Neural crest cell (in vitro differentiated cells): ENCODE measurements at regions not wholly inside any gene's neighbourhood (a gene's known extent, or its start where the extent isn't known, plus 50 kb on each side); places are given as distances from the start of the nearest gene placed in this dataset.
A peak's percentile ranks its signal among the peaks of the same experiment; 100 is the strongest.

Source experiments
- DNase-seq: peaks from one replicate; pipeline ENCODE4 v3.0.0; 2021; ENCODE audit warnings: low read depth, mixed read lengths, low spot score
- H3K27ac Mint-ChIP-seq: one replicate; pipeline ENCODE4 v1.8.0; 2021; ENCODE audit warnings: mild to moderate bottlenecking, mixed read lengths; ENCODE audit not compliant: unreplicated experiment
- H3K27me3 Mint-ChIP-seq: 2 replicates; pipeline ENCODE4 v1.8.0; 2021; ENCODE audit warnings: low read depth, mild to moderate bottlenecking, mixed read lengths
- H3K36me3 Mint-ChIP-seq: 2 replicates; pipeline ENCODE4 v1.8.0; 2021; ENCODE audit warnings: low read depth, mild to moderate bottlenecking, mixed read lengths
- H3K4me1 Mint-ChIP-seq: 2 replicates; pipeline ENCODE4 v1.8.0; 2021; ENCODE audit warnings: mixed read lengths
- H3K4me3 Mint-ChIP-seq: one replicate; pipeline ENCODE4 v1.8.0; 2021; ENCODE audit warnings: mild to moderate bottlenecking, mixed read lengths
- H3K9me3 Mint-ChIP-seq: 2 replicates; pipeline ENCODE4 v1.8.0; 2021; ENCODE audit warnings: mixed read lengths
- TF ChIP-seq, protein P1 (sequence below): fragments of 200-600 bp; sonication (generic); conservative IDR thresholded peaks from 2 replicates; pipeline ENCODE4 v1.5.0; 2021; ENCODE audit warnings: antibody characterized with exemption, mild to moderate bottlenecking

DNA sequence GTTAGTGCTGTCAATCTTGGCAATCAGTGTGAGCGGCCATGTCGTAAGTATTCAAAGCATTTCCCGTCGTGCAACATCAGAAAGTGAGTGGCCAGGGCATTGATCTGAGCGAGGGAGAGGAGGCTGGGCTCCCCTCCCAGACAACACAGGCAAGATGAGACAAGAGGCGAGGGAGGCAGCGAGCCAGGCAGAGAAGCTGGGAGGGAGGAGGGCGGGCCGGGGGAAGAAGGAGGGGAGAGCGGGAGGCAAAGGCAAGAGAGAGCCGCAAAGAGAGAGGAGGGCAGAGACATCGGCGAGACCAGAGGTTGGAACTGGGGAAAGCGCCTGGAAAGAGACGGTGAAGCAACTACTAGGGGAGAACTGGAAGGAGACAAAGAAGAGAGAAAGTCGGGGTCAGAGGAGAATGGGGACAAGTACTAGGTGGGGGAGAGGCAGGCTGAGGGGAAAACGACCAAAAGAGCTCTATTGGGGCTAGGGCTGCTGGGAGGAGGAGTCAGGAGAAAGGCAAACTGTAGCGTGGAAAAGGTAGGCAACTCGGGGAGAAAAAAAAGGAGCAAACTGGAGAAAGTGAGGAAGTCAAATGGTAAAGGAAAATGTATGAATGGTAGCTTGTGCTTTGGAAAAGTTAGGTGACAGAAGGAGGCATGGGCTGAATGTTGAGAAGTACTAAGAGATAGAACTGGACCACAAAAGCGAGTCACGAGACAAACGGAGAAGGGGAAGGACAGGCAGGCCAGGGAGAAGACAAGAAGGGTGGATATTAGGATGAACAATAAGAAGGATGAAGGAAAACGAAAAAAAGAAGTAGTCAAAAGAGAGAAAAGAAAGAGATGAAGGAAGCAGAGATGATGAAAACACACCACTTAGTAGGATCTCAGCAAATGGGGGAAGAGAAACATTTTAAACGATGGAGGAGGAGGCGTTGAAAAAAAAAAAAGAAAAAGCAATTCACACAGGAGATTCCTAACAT is 130.5 kb upstream of the C11orf58 start:
- H3K27me3 Mint-ChIP-seq = peaks cover 13% of the 10 kb centered on the region
- H3K4me1 Mint-ChIP-seq = peaks cover 39% of the 10 kb centered on the region
- TF ChIP-seq, protein P1, sequence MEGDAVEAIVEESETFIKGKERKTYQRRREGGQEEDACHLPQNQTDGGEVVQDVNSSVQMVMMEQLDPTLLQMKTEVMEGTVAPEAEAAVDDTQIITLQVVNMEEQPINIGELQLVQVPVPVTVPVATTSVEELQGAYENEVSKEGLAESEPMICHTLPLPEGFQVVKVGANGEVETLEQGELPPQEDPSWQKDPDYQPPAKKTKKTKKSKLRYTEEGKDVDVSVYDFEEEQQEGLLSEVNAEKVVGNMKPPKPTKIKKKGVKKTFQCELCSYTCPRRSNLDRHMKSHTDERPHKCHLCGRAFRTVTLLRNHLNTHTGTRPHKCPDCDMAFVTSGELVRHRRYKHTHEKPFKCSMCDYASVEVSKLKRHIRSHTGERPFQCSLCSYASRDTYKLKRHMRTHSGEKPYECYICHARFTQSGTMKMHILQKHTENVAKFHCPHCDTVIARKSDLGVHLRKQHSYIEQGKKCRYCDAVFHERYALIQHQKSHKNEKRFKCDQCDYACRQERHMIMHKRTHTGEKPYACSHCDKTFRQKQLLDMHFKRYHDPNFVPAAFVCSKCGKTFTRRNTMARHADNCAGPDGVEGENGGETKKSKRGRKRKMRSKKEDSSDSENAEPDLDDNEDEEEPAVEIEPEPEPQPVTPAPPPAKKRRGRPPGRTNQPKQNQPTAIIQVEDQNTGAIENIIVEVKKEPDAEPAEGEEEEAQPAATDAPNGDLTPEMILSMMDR = no peak
- no peaks in the 10 kb centered on the region for H3K36me3 Mint-ChIP-seq
- H3K27ac Mint-ChIP-seq = no peak overlapping the region
- H3K4me3 Mint-ChIP-seq = no peak overlapping the region
- peak; percentile 70 for DNase-seq
- H3K9me3 Mint-ChIP-seq = no peaks in the 10 kb centered on the region

DNA sequence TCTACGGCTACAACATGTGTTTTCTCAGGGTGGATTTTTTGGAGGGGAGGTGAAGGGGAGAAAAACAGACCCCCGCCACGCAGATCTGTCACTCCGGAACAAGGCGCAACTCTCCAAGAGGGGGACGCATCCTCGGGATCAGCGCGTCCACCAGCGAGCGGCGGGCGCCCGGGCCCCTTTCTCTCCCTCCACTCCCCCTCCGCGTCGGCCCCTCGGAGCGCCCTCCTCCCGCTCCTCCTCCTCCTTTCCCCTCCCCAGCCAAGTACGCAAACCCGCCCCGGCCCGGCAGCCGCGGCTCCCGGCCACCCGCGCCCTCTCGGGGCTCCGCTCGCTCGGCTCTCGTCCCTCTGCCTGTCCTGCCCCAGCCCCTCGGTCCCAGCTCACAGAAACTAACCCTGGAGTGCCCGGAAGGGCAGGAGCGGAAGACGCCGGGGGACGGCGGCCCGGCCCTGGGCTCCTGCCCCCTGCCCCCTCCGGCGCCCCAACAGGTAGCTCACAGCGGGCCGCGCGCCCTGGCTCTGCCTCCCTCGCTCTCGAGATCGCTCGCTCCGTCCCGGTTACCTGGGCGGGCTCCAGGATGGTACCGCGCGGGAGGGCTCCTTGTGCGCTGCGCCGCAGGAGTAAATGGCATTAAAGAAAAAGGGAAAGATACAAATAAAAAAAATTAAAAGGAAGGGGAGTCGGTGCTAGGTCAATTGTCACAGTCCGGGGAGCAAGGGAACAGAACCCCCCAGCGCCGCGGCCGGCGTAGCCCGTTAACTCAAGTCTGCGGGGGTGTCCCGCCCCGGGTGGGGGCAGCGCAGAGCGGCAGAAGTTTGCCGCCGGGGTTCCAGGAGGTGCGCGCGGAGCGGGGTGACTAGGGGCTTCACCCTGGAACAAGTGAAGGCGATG is 131.4 kb upstream of the C11orf58 start:
- DNase-seq = peak; percentile 55
- Mint-ChIP-seq H3K4me3 (no peak overlapping the region), H3K27me3 (peaks cover 18% of the 10 kb centered on the region), H3K36me3 (no peaks in the 10 kb centered on the region), H3K9me3 (no peaks in the 10 kb centered on the region), H3K27ac (peak overlapping the region; percentile 72), H3K4me1 (peaks cover 35% of the 10 kb centered on the region)
- TF ChIP-seq, protein P1 = no peak

DNA sequence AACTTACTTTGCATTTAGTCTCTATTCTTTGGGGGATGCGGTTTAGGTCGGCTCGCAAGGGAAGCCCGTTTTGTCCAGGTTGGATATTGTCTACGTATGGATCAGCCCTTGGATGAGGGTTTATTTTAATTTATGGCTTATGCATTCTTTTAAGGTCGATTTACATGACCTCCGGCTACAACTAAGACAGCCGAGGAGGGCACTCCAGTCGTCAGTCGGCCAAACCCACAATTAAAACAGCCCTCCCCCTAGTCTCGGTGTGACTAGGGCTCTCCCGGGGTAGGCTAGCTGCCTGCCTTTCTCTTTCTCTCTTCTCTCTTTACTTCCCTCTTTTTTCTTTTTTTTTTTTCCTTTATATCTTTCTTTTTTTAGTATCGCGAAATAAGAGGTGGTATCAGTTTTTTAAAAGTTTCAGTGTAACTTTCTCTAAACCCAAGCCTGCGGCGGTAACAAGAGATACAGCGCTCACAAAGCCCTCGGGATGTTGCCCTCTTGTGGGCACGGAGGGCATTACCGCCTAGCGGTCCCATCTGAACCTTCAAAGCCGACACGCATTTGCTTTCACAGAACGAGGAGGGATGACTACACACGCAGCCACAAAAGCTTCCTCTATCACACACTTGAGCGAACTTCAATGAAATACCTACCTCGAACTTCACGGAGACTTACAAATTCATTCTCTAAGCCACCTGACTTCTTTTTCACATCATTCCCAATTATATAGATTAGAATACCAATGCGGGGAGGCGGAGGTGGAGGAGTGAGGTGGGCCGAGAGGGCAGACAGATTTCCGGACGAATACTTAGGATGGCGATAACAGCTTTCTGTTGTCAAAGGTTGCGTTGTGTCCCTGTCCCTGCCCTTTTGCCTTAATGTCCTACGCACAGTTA is 132.3 kb upstream of the C11orf58 start:
- TF ChIP-seq, protein P1 = peak; percentile 99
- Mint-ChIP-seq H3K27me3 (peaks cover 20% of the 10 kb centered on the region), H3K4me3 (no peak overlapping the region), H3K9me3 (no peaks in the 10 kb centered on the region), H3K36me3 (no peaks in the 10 kb centered on the region), H3K4me1 (peaks cover 26% of the 10 kb centered on the region), H3K27ac (peak overlapping the region; percentile 72)
- DNase-seq = peak; percentile 93

DNA sequence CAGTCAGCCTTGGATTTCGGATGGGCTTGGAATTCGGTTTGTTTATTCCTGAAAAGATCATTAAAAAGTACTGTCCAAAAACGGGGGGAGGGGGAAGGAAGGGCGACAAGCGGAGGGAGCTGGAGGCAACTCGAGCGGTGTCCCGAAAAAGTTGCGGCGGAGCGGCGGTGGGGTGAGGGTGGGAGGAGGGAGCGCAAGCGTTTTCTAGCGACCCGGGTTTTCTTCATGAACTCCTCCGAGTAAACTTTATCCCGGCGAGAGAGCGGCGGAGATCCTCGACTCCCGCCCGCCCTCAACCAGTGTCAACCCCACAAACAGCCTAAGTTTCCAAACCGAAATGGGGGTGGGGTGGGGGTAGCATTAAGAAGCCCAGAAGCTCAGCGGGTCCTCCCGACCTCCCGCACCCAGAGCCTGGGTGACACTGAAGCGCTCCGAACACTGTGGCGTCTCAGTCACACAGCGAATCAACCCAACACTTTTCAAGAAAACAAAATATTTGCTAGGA is 133.0 kb upstream of the C11orf58 start:
- H3K36me3 Mint-ChIP-seq = no peaks in the 10 kb centered on the region
- peaks cover 25% of the 10 kb centered on the region for H3K4me1 Mint-ChIP-seq
- peaks cover 24% of the 10 kb centered on the region for H3K27me3 Mint-ChIP-seq
- H3K4me3 Mint-ChIP-seq = no peak overlapping the region
- peak; percentile 40 for DNase-seq
- TF ChIP-seq, protein P1 = no peak
- H3K9me3 Mint-ChIP-seq = no peaks in the 10 kb centered on the region
- H3K27ac Mint-ChIP-seq = peak overlapping the region; percentile 17
